ENCODE measurements at regions not wholly inside any gene's neighbourhood (a gene's known extent, or its start where the extent isn't known, plus 50 kb on each side); places are given as distances from the start of the nearest gene placed in this dataset.

DNA sequence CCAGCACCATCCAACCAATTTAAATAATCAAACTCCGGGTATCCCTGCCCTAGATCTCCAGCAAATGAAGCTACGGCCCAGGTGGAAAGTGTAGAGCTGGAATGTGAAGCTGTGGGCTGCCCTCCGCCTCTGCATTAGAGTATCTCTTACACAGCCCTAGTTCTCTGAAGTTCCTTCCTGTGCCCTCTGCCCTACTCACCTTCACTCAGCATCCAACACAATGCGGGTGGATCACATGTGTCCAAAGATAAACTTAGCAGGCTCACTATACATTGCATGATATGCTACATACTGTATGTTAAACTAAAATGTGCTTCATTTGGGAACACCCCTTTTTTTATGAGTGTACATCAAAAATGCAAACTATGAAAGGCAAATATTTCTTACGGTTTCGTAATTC lies 70.0 kb upstream of the RAD23B start:
- Histone ChIP-seq H3K4me2 (ENCODE audit: low read depth, low read length) (no peak overlapping the region), H3K56ac (ENCODE audit: extremely low read depth, insufficient read depth, low read length) (no peak overlapping the region), H3K27me3 (ENCODE audit: control insufficient read depth, insufficient read depth, low read length) (no peaks in the 10 kb centered on the region), H2BK5ac (ENCODE audit: low read depth, low read length, poor library complexity, severe bottlenecking) (peak overlapping the region; percentile 64), H2AK5ac (ENCODE audit: low read depth, low read length) (peak overlapping the region; percentile 89), H3K18ac (ENCODE audit: low read depth, low read length) (peak overlapping the region; percentile 3), H3K79me1 (ENCODE audit: low read depth in 1 of 2, low read length in 2 of 2) (no peaks in the 10 kb centered on the region), H3K4me3 (ENCODE audit: insufficient read depth, low read depth, low read length) (no peak overlapping the region), H3K9me3 (ENCODE audit: control insufficient read depth, insufficient read depth, low read length) (no peaks in the 10 kb centered on the region), H3K9ac (ENCODE audit: low read depth, low read length) (no peak overlapping the region), H3K4me1 (ENCODE audit: control insufficient read depth, insufficient read depth, low read length) (peaks cover 8% of the 10 kb centered on the region), H3K9me1 (ENCODE audit: insufficient read depth, low read length) (peaks cover 3% of the 10 kb centered on the region; the same call in 1 of the 2 replicates), H3K36me3 (ENCODE audit: control insufficient read depth, insufficient read depth, low read length) (no peaks in the 10 kb centered on the region), H2AK9ac (replicated peaks; ENCODE audit: low read depth, low read length, poor library complexity) (no peak overlapping the region), H3K4ac (ENCODE audit: low read depth, low read length) (peak overlapping the region; percentile 82), H4K20me1 (ENCODE audit: insufficient read depth, low read length) (no peaks in the 10 kb centered on the region), H4K91ac (ENCODE audit: insufficient read depth, low read depth, low read length) (peak overlapping the region; percentile 71; the same call in 1 of the 2 replicates), H2BK20ac (ENCODE audit: low read depth, low read length) (peak overlapping the region; percentile 85), H3K27ac (ENCODE audit: insufficient read depth, low read length) (peak overlapping the region; percentile 80), H3K14ac (replicated peaks; ENCODE audit: low read depth, low read length) (0 out of 2 replicates have a peak overlapping the region, but pooled peaks have one; percentile 37), H2BK15ac (ENCODE audit: low read depth, low read length) (peak overlapping the region; percentile 87; the same call in 2 of the 3 replicates), H2AFZ (replicated peaks; ENCODE audit: low read length, poor library complexity) (no peak overlapping the region), H3K23ac (ENCODE audit: low read depth, low read length) (no peak overlapping the region), H4K8ac (ENCODE audit: low read depth in 2 of 2, low read length in 2 of 2) (peak overlapping the region in 1 of 2 experiments; percentile 33; a peak in 1 of 4 replicates), H2BK120ac (ENCODE audit: low read depth, low read length) (peak overlapping the region; percentile 84), H4K5ac (ENCODE audit: low read depth, low read length) (peak overlapping the region; percentile 2; the same call in 1 of the 2 replicates)
- DNase-seq = no peak
- ATAC-seq (ENCODE audit: low read depth) = peak; percentile 15
- ChIA-PET POLR2A (ENCODE audit: unreplicated experiment) (no interaction called here), CTCF (interaction anchor here (0.6 to 0.8 kb wide), 2 partner anchors 12 to 84 kb away, joined by 3 to 4 read pairs; no protein-coding TSS in a partner anchor)
- TF ChIP-seq, protein P1, sequence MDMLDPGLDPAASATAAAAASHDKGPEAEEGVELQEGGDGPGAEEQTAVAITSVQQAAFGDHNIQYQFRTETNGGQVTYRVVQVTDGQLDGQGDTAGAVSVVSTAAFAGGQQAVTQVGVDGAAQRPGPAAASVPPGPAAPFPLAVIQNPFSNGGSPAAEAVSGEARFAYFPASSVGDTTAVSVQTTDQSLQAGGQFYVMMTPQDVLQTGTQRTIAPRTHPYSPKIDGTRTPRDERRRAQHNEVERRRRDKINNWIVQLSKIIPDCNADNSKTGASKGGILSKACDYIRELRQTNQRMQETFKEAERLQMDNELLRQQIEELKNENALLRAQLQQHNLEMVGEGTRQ (IDR thresholded peaks at IDR 0.05; ENCODE audit: low read depth, low read length) = no peak
- TF ChIP-seq CHD1 (IDR thresholded peaks at IDR 0.05; ENCODE audit: low read depth, low read length) (no peak), RCOR1 (IDR thresholded peaks at IDR 0.05; ENCODE audit: insufficient replicate concordance, low read length) (no peak), MAFK (IDR thresholded peaks at IDR 0.05; ENCODE audit: low read depth, low read length) (no peak), MAZ (IDR thresholded peaks at IDR 0.05; ENCODE audit: borderline replicate concordance, low read depth, low read length) (no peak), SMC3 (IDR thresholded peaks at IDR 0.05; ENCODE audit: low read depth, low read length) (no peak)
- TF ChIP-seq, protein P2, sequence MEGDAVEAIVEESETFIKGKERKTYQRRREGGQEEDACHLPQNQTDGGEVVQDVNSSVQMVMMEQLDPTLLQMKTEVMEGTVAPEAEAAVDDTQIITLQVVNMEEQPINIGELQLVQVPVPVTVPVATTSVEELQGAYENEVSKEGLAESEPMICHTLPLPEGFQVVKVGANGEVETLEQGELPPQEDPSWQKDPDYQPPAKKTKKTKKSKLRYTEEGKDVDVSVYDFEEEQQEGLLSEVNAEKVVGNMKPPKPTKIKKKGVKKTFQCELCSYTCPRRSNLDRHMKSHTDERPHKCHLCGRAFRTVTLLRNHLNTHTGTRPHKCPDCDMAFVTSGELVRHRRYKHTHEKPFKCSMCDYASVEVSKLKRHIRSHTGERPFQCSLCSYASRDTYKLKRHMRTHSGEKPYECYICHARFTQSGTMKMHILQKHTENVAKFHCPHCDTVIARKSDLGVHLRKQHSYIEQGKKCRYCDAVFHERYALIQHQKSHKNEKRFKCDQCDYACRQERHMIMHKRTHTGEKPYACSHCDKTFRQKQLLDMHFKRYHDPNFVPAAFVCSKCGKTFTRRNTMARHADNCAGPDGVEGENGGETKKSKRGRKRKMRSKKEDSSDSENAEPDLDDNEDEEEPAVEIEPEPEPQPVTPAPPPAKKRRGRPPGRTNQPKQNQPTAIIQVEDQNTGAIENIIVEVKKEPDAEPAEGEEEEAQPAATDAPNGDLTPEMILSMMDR (conservative IDR thresholded peaks at IDR 0.05; ENCODE audit: low read depth, low read length) = no peak
- WGBS, 2 experiments (ENCODE audit: extremely low coverage in 2 of 2, insufficient read length in 1 of 2) = no CpG with 5 or more reads among the region's 6 CpGs
- no TSS peak for BruUV-seq (replicated peaks)
- dilution Hi-C loops (cut with HindIII; ENCODE audit: low sequenced_read_pairs, unreplicated experiment) = no loop called here
- intact Hi-C loops (cut with micrococcal nuclease) = no loop called here
- in situ Hi-C loops (cut with MboI; ENCODE audit: low sequenced_read_pairs) = no loop called here
